ENCODE measurements at regions not wholly inside any gene's neighbourhood (a gene's known extent, or its start where the extent isn't known, plus 50 kb on each side); places are given as distances from the start of the nearest gene placed in this dataset.
"Not testable (repeated sequence)": the region's sequence is repeated elsewhere in the genome, so short reads cannot be mapped to it uniquely, and the experiment has no call there.

- Mint-ChIP-seq H3K27me3 (ENCODE audit: low read depth) (no peaks in the 10 kb centered on the region), H3K9me3 (peaks cover 5% of the 10 kb centered on the region), H3K4me3 (no peak overlapping the region), H3K27ac (ENCODE audit: unreplicated experiment) (peak overlapping the region; percentile 87), H3K36me3 (ENCODE audit: low read depth) (peaks cover 3% of the 10 kb centered on the region), H3K4me1 (peaks cover 11% of the 10 kb centered on the region)
- TF ChIP-seq CTCF (conservative IDR thresholded peaks at IDR 0.05) = no peak
- DNase-seq (ENCODE audit: low read depth, low spot score) = no peak
Measured at GRCh38 chr11:95625164-95625900, 164.2 kb downstream of the FAM76B start.

- Mint-ChIP-seq H3K4me1 (no peaks in the 10 kb centered on the region), H3K36me3 (ENCODE audit: low read depth) (no peaks in the 10 kb centered on the region), H3K27me3 (ENCODE audit: low read depth) (no peaks in the 10 kb centered on the region), H3K9me3 (peaks cover 8% of the 10 kb centered on the region), H3K27ac (ENCODE audit: unreplicated experiment) (no peak overlapping the region), H3K4me3 (no peak overlapping the region)
- DNase-seq (ENCODE audit: low read depth, low spot score) = no peak
- TF ChIP-seq CTCF (conservative IDR thresholded peaks at IDR 0.05) = no peak
Measured at GRCh38 chr11:95616256-95616804, 173.3 kb downstream of the FAM76B start.

- Mint-ChIP-seq H3K4me3 (no peak overlapping the region), H3K27me3 (ENCODE audit: low read depth) (no peaks in the 10 kb centered on the region), H3K4me1 (peaks cover 12% of the 10 kb centered on the region), H3K9me3 (peaks cover 2% of the 10 kb centered on the region), H3K36me3 (ENCODE audit: low read depth) (no peaks in the 10 kb centered on the region), H3K27ac (ENCODE audit: unreplicated experiment) (no peak overlapping the region)
- no peak for TF ChIP-seq CTCF (conservative IDR thresholded peaks at IDR 0.05)
- DNase-seq (ENCODE audit: low read depth, low spot score) = no peak
Measured at GRCh38 chr11:95611827-95612226, 177.8 kb downstream of the FAM76B start.

- H3K27me3 Mint-ChIP-seq (ENCODE audit: low read depth); H3K9me3 Mint-ChIP-seq; H3K27ac Mint-ChIP-seq (ENCODE audit: unreplicated experiment); H3K36me3 Mint-ChIP-seq (ENCODE audit: low read depth); H3K4me3 Mint-ChIP-seq; DNase-seq (ENCODE audit: low read depth, low spot score): not testable (repeated sequence)
- peaks cover 12% of the 10 kb centered on the region for H3K4me1 Mint-ChIP-seq
Measured at GRCh38 chr11:95610185-95610584, 179.4 kb downstream of the FAM76B start.

GRCh38 chr11:95608093-95608492 lies 181.5 kb downstream of the FAM76B start:
- no peak for TF ChIP-seq CTCF (conservative IDR thresholded peaks at IDR 0.05)
- no peak for DNase-seq (ENCODE audit: low read depth, low spot score)
- H3K36me3 Mint-ChIP-seq (ENCODE audit: low read depth) = no peaks in the 10 kb centered on the region
- H3K4me1 Mint-ChIP-seq = peaks cover 12% of the 10 kb centered on the region
- peak overlapping the region; percentile 48 for H3K27ac Mint-ChIP-seq (ENCODE audit: unreplicated experiment)
- H3K4me3 Mint-ChIP-seq = no peak overlapping the region
- no peaks in the 10 kb centered on the region for H3K27me3 Mint-ChIP-seq (ENCODE audit: low read depth)
- peaks cover 2% of the 10 kb centered on the region for H3K9me3 Mint-ChIP-seq

GRCh38 chr11:95606824-95607223 lies 182.8 kb downstream of the FAM76B start:
- Mint-ChIP-seq H3K27me3 (ENCODE audit: low read depth) (no peaks in the 10 kb centered on the region), H3K9me3 (no peaks in the 10 kb centered on the region), H3K27ac (ENCODE audit: unreplicated experiment) (no peak overlapping the region), H3K4me3 (no peak overlapping the region), H3K4me1 (peaks cover 12% of the 10 kb centered on the region), H3K36me3 (ENCODE audit: low read depth) (no peaks in the 10 kb centered on the region)
- no peak for TF ChIP-seq CTCF (conservative IDR thresholded peaks at IDR 0.05)
- DNase-seq (ENCODE audit: low read depth, low spot score) = no peak
